Thoracic aorta (tissue), 2 donors: ENCODE measurements at regions not wholly inside any gene's neighbourhood (a gene's known extent, or its start where the extent isn't known, plus 50 kb on each side); places are given as distances from the start of the nearest gene placed in this dataset.

ENCODE experiments used
- ATAC-seq: fragments of 150-250 bp; one replicate; pipeline ENCODE4 v1.8.0; 2017; ENCODE audit warnings: low read depth; ENCODE audit not compliant: insufficient number of reproducible peaks, low FRiP score
- DNase-seq: peaks from one replicate; pipeline ENCODE4 v3.0.0-alpha.2; 2020; ENCODE audit warnings: low spot score
- H3K27ac ChIP-seq, 2 donors: fragments of 200-600 bp; sonication (generic); 1 replicate in 1 of 2; 2 replicates in 1 of 2; pipeline ENCODE4 v1.5.1; 2016; ENCODE audit warnings: mild to moderate bottlenecking in 2 of 2, moderate library complexity in 2 of 2
- H3K27me3 ChIP-seq: fragments of 200-600 bp; sonication (generic); replicated peaks from 2 replicates; pipeline ENCODE4 v1.6.0; 2016; ENCODE audit warnings: mild to moderate bottlenecking; ENCODE audit not compliant: insufficient read depth
- H3K36me3 ChIP-seq: fragments of 200-600 bp; sonication (generic); one replicate; pipeline ENCODE4 v1.5.1; 2016
- H3K4me1 ChIP-seq, 2 donors: fragments of 200-600 bp; sonication (generic); 1 replicate in 1 of 2; 2 replicates in 1 of 2; pipeline versions ENCODE4 v1.5.1 to v1.6.0; 2016; ENCODE audit warnings: low read depth in 2 of 2, mild to moderate bottlenecking in 1 of 2; ENCODE audit not compliant: control insufficient read depth in 1 of 2
- H3K4me3 ChIP-seq: fragments of 200-600 bp; sonication (generic); 2 replicates; pipeline ENCODE4 v1.5.1; 2016; ENCODE audit warnings: mild to moderate bottlenecking
- H3K9me3 ChIP-seq: fragments of 200-600 bp; sonication (generic); 2 replicates; pipeline ENCODE4 v1.5.1; 2016
- CTCF ChIP-seq: fragments of 200-600 bp; sonication (generic); IDR thresholded peaks from one replicate; pipeline ENCODE4 v1.5.1; 2019; ENCODE audit warnings: antibody characterized with exemption

GRCh38 chr10:9757176-9757575, 1260.5 kb upstream of the CELF2 start:
- Histone ChIP-seq H3K36me3 (no peaks in the 10 kb centered on the region), H3K27ac (no peak overlapping the region), H3K27me3 (no peaks in the 10 kb centered on the region), H3K4me1 (no peaks in the 10 kb centered on the region), H3K4me3 (no peak overlapping the region), H3K9me3 (no peaks in the 10 kb centered on the region)
- TF ChIP-seq CTCF: no peak
- no peak for DNase-seq
- ATAC-seq: no peak

GRCh38 chr10:9759596-9759995, 1258.1 kb upstream of the CELF2 start:
- no peak overlapping the region for H3K4me3 ChIP-seq
- no peak overlapping the region for H3K27ac ChIP-seq
- H3K4me1 ChIP-seq: no peaks in the 10 kb centered on the region
- ATAC-seq: no peak
- H3K36me3 ChIP-seq: no peaks in the 10 kb centered on the region
- no peak for DNase-seq
- H3K9me3 ChIP-seq: no peaks in the 10 kb centered on the region
- no peak for TF ChIP-seq CTCF
- no peaks in the 10 kb centered on the region for H3K27me3 ChIP-seq

GRCh38 chr10:9762966-9763656, 1254.6 kb upstream of the CELF2 start:
- Histone ChIP-seq H3K27ac (no peak overlapping the region), H3K4me3 (no peak overlapping the region), H3K4me1 (no peaks in the 10 kb centered on the region), H3K36me3 (no peaks in the 10 kb centered on the region), H3K9me3 (no peaks in the 10 kb centered on the region), H3K27me3 (no peaks in the 10 kb centered on the region)
- ATAC-seq (no peak), DNase-seq (no peak)
- TF ChIP-seq CTCF: no peak

- Histone ChIP-seq H3K27me3 (no peaks in the 10 kb centered on the region), H3K9me3 (no peaks in the 10 kb centered on the region), H3K27ac (no peak overlapping the region), H3K4me3 (no peak overlapping the region), H3K4me1 (no peaks in the 10 kb centered on the region), H3K36me3 (no peaks in the 10 kb centered on the region)
- DNase-seq (no peak), ATAC-seq (no peak)
- TF ChIP-seq CTCF: no peak
Observed at GRCh38 chr10:9766762-9767161, 1250.9 kb upstream of the CELF2 start.

- Histone ChIP-seq H3K27me3 (no peaks in the 10 kb centered on the region), H3K27ac (no peak overlapping the region), H3K4me1 (no peaks in the 10 kb centered on the region), H3K9me3 (no peaks in the 10 kb centered on the region), H3K4me3 (no peak overlapping the region), H3K36me3 (no peaks in the 10 kb centered on the region)
- ATAC-seq: no peak
- no peak for TF ChIP-seq CTCF
- no peak for DNase-seq
Observed at GRCh38 chr10:9781666-9782065, 1236.0 kb upstream of the CELF2 start.
